SU-DHL-6 (cell line): ENCODE measurements at regions not wholly inside any gene's neighbourhood (a gene's known extent, or its start where the extent isn't known, plus 50 kb on each side); places are given as distances from the start of the nearest gene placed in this dataset.

Experiments
- H2AFZ ChIP-seq: fragments of 200-600 bp; sonication (generic); 2 replicates; pipeline ENCODE4 v1.6.1; 2014; ENCODE audit warnings: low read depth, mild to moderate bottlenecking, moderate library complexity, mixed read lengths, antibody characterized with exemption, low read length; ENCODE audit not compliant: severe bottlenecking
- H3F3A ChIP-seq: fragments of 200-600 bp; shearing (Covaris generic); 2 replicates; pipeline ENCODE4 v1.6.0; 2016; ENCODE audit warnings: antibody characterized with exemption, mild to moderate bottlenecking; ENCODE audit not compliant: insufficient read depth
- H3K27ac ChIP-seq: fragments of 200-600 bp; sonication (generic); 2 replicates; pipeline ENCODE4 v1.5.1; 2016; ENCODE audit warnings: low read depth, mild to moderate bottlenecking, low read length, moderate library complexity, mixed read lengths
- H3K27me3 ChIP-seq: fragments of 200-600 bp; sonication (generic), shearing (Covaris generic); 2 replicates; pipeline ENCODE4 v1.6.0; 2014; ENCODE audit warnings: mild to moderate bottlenecking, low read length
- H3K36me3 ChIP-seq: fragments of 200-600 bp; sonication (generic); 2 replicates; pipeline ENCODE4 v1.6.1; 2014; ENCODE audit warnings: mild to moderate bottlenecking, low read length, mixed read lengths
- H3K4me2 ChIP-seq: fragments of 300-600, 200-600 bp; shearing (Covaris generic), sonication (generic); 2 replicates; pipeline ENCODE4 v1.6.0; 2014; ENCODE audit warnings: low read length, low read depth, mild to moderate bottlenecking; ENCODE audit not compliant: poor library complexity, severe bottlenecking
- H3K4me3 ChIP-seq: fragments of 200-600 bp; sonication (generic); 2 replicates; pipeline ENCODE4 v1.5.1; 2014; ENCODE audit warnings: antibody characterized with exemption, low read length, mild to moderate bottlenecking, mixed read lengths; ENCODE audit not compliant: insufficient read depth, poor library complexity, severe bottlenecking
- H3K79me2 ChIP-seq: fragments of 200-600 bp; sonication (generic); 2 replicates; pipeline ENCODE4 v1.6.1; 2014; ENCODE audit warnings: mild to moderate bottlenecking, low read length, moderate library complexity; ENCODE audit not compliant: insufficient read depth
- H3K9ac ChIP-seq: fragments of 200-600 bp; sonication (generic); 2 replicates; pipeline ENCODE4 v1.7.0; 2014; ENCODE audit warnings: mild to moderate bottlenecking, low read length
- H3K9me2 ChIP-seq: fragments of 200-600 bp; sonication (generic); replicated peaks from 2 replicates; pipeline ENCODE4 v1.6.1; 2014; ENCODE audit warnings: low read length; ENCODE audit not compliant: insufficient read depth
- H3K9me3 ChIP-seq: fragments of 200-600 bp; sonication (generic); 2 replicates; pipeline ENCODE4 v1.6.1; 2014; ENCODE audit warnings: low read length, mixed read lengths; ENCODE audit not compliant: insufficient read depth
- H4K20me1 ChIP-seq: fragments of 200-600 bp; sonication (generic); 2 replicates; pipeline ENCODE4 v1.6.1; 2014; ENCODE audit warnings: low read depth, mild to moderate bottlenecking, antibody characterized with exemption, low read length, moderate library complexity, mixed read lengths
- CTCF ChIP-seq: fragments of 200-600 bp; sonication (generic); IDR thresholded peaks from one replicate; pipeline ENCODE4 v1.5.1; 2017; ENCODE audit warnings: antibody characterized with exemption, mild to moderate bottlenecking, low read length, moderate library complexity; ENCODE audit not compliant: insufficient read depth, poor library complexity, severe bottlenecking
- EZH2phosphoT487 ChIP-seq: fragments of 200-600 bp; sonication (generic), shearing (Covaris generic); conservative IDR thresholded peaks from 2 replicates; pipeline ENCODE4 v1.6.1; 2018; ENCODE audit warnings: mild to moderate bottlenecking, antibody characterized with exemption, low read length, moderate library complexity, mixed read lengths

- TF ChIP-seq EZH2phosphoT487 (no peak), CTCF (no peak)
- no peak overlapping the region for H3K4me2 ChIP-seq
- H3K27ac ChIP-seq, result no peak overlapping the region
- H3K79me2 ChIP-seq, result no peaks in the 10 kb centered on the region
- no peaks in the 10 kb centered on the region for H3F3A ChIP-seq
- no peaks in the 10 kb centered on the region for H3K27me3 ChIP-seq
- no peaks in the 10 kb centered on the region; the same call in 1 of the 2 replicates for H3K9me3 ChIP-seq
- no peaks in the 10 kb centered on the region for H3K9me2 ChIP-seq
- no peak overlapping the region for H3K4me3 ChIP-seq
- H3K9ac ChIP-seq, result no peak overlapping the region
- no peaks in the 10 kb centered on the region for H3K36me3 ChIP-seq
- no peaks in the 10 kb centered on the region for H4K20me1 ChIP-seq
- H2AFZ ChIP-seq, result no peak overlapping the region
Measured at GRCh38 chr14:104384776-104385071, 194.8 kb upstream of the C14orf180 start.

- no peak overlapping the region for H3K4me2 ChIP-seq
- no peak overlapping the region for H3K4me3 ChIP-seq
- H4K20me1 ChIP-seq, result no peaks in the 10 kb centered on the region
- H3K9ac ChIP-seq, result no peak overlapping the region
- no peak for TF ChIP-seq EZH2phosphoT487
- TF ChIP-seq CTCF, result no peak
- H3K9me2 ChIP-seq, result no peaks in the 10 kb centered on the region
- H3K9me3 ChIP-seq, result no peaks in the 10 kb centered on the region; the same call in 1 of the 2 replicates
- no peak overlapping the region for H3K27ac ChIP-seq
- no peaks in the 10 kb centered on the region for H3K36me3 ChIP-seq
- no peak overlapping the region for H2AFZ ChIP-seq
- H3K79me2 ChIP-seq, result no peaks in the 10 kb centered on the region
- no peaks in the 10 kb centered on the region for H3F3A ChIP-seq
- no peaks in the 10 kb centered on the region for H3K27me3 ChIP-seq
Measured at GRCh38 chr14:104385111-104385510, 194.5 kb upstream of the C14orf180 start.

- Histone ChIP-seq H3K9me2 (no peaks in the 10 kb centered on the region), H3K4me3 (no peak overlapping the region), H3K79me2 (no peaks in the 10 kb centered on the region), H3K36me3 (no peaks in the 10 kb centered on the region), H3K9me3 (no peaks in the 10 kb centered on the region; the same call in 1 of the 2 replicates), H2AFZ (no peak overlapping the region), H3K4me2 (no peak overlapping the region), H4K20me1 (no peaks in the 10 kb centered on the region), H3K27ac (no peak overlapping the region), H3K27me3 (no peaks in the 10 kb centered on the region), H3F3A (no peaks in the 10 kb centered on the region), H3K9ac (no peak overlapping the region)
- TF ChIP-seq CTCF, result no peak
- TF ChIP-seq EZH2phosphoT487, result no peak
Measured at GRCh38 chr14:104385531-104386101, 193.9 kb upstream of the C14orf180 start.
